ENCODE measurements at regions not wholly inside any gene's neighbourhood (a gene's known extent, or its start where the extent isn't known, plus 50 kb on each side); places are given as distances from the start of the nearest gene placed in this dataset.
"Not testable (repeated sequence)": the region's sequence is repeated elsewhere in the genome, so short reads cannot be mapped to it uniquely, and the experiment has no call there.

GRCh38 chr4:159791334-159791733, 688.5 kb downstream of the RAPGEF2 start:
- DNase-seq (ENCODE audit: low read depth), result no peak

GRCh38 chr4:159804592-159804991, 701.7 kb downstream of the RAPGEF2 start:
- DNase-seq (ENCODE audit: low read depth), result not testable (repeated sequence)

GRCh38 chr4:159823743-159824142, 720.9 kb downstream of the RAPGEF2 start:
- DNase-seq (ENCODE audit: low read depth), result peak; percentile 76

- DNase-seq (ENCODE audit: low read depth), result no peak
Observed at GRCh38 chr4:159828687-159829086, 725.8 kb downstream of the RAPGEF2 start.

DNA sequence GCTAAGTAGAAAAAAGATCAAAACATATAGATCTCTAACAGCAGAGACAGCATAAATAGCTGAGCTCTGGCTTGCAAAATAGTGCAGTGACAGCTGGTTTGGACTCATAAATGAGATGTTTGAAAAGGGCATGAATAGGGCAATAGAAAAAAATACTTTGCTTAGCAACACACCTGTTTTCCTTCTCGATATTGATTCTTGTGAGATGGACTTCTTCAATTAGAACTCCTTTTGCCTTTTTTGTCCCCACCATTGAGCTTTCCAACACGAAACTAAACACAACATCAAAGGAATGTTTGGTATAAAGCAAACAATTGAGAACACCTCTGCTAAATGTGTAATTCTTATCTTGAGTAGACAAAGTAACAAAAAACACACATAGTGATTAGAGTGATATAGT, 726.3 kb downstream of the RAPGEF2 start:
- peak; percentile 46 for DNase-seq (ENCODE audit: low read depth)

- no peak for DNase-seq (ENCODE audit: low read depth)
Observed at GRCh38 chr4:159837071-159837470, 734.2 kb downstream of the RAPGEF2 start.

DNA sequence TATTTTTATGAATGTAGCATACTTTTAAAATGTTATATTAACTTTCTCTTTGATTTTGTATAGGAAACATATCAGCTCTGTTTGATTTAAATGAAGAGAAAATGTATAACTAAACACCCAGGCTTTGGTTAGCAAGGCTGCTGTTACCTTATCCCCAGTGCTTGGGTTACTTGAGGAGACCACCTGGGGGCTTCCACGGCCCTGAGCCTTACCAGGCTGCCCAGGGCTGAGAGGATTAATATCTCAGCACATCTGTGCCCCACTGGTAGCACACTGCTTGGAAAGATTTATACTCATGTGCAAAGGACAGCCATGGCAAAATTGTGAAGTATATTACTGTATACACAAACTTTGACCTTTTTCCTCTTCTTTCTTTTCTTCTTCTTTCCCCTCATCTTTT, 752.9 kb downstream of the RAPGEF2 start:
- no peak for DNase-seq (ENCODE audit: low read depth)

GRCh38 chr4:159856451-159856850, 753.6 kb downstream of the RAPGEF2 start:
- peak; percentile 17 for DNase-seq (ENCODE audit: low read depth)

- no peak for DNase-seq (ENCODE audit: low read depth)
Observed at GRCh38 chr4:159859656-159860148, 756.8 kb downstream of the RAPGEF2 start.

- no peak for DNase-seq (ENCODE audit: low read depth)
Observed at GRCh38 chr4:159860945-159861344, 758.1 kb downstream of the RAPGEF2 start.

DNA sequence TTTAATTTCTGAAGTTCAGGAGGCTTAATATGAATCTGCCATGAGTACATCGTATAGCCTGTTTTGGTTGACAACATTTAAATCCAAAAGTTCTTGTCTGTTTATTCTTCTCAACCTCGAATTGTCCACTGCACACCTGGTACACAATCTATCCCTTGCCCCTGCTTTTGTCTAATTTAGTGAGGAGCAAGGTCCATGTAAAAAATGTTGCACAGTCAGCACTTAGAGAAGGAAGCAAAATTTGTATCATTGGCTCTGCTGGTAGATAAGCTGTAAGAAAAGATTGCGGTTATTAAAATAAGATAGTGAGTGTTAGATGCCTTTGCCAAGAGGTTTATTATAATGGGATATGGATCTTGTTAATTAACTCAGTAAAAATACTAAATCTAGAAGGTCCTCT, 761.5 kb downstream of the RAPGEF2 start:
- DNase-seq (ENCODE audit: low read depth), result no peak

DNA sequence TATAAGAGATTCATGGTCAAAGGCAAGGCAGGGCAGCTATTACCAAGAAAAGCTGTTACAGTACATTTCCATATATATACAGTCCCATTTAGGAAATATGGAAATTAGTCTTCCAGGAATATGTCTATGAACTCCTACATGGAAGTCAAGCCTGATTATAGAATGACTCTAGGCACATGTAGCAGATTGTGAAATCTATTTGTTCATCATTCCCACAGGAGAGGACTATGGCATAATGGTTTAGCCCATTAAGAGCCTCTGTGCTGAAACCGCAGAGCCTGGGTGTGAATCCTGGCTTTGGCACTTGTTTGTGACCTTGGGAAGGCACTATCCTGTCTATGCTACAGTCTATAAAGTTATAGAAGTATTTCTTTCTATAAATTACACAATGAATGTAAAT, 764.8 kb downstream of the RAPGEF2 start:
- DNase-seq (ENCODE audit: low read depth), result no peak

DNA sequence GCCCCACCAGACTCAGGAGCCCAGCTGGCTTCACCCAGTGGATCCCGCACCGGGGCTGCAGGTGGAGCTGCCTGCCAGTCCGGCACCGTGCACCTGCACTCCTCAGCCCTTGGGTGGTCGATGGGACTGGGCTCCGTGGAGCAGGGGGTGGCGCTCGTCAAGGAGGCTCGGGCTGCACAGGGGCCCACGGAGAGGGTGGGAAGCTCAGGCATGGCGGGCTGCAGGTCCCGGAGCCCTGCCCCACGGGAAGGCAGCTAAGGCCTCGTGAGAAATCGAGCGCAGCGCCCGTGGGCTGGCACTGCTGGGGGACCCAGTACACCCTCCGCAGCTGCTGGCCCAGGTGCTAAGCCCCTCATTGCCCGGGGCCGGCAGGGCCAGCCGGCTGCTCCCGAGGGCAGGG, 766.1 kb downstream of the RAPGEF2 start:
- not testable (repeated sequence) for DNase-seq (ENCODE audit: low read depth)

GRCh38 chr4:159871141-159871540, 768.3 kb downstream of the RAPGEF2 start:
- DNase-seq (ENCODE audit: low read depth), result peak; percentile 67

GRCh38 chr4:159881158-159881557, 778.3 kb downstream of the RAPGEF2 start:
- DNase-seq (ENCODE audit: low read depth), result no peak

DNA sequence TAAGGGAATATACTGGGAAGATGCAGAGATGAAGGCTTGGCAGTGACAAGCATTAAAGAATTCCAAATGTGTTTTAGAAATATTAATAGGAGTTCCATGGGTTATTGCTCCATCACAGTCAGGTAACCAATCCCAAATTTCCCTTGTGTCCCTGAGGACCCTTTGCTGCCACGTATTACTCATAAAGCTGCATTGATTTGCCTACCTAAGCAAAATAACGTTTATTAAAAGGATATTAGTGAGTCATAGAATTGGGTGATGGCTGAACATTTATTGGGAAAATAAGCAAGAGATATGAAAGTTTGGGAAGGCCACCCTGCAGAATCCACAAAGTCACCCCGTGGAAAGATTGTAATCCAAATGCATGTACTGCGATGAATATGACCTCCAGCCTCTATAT, 782.1 kb downstream of the RAPGEF2 start:
- no peak for DNase-seq (ENCODE audit: low read depth)

DNA sequence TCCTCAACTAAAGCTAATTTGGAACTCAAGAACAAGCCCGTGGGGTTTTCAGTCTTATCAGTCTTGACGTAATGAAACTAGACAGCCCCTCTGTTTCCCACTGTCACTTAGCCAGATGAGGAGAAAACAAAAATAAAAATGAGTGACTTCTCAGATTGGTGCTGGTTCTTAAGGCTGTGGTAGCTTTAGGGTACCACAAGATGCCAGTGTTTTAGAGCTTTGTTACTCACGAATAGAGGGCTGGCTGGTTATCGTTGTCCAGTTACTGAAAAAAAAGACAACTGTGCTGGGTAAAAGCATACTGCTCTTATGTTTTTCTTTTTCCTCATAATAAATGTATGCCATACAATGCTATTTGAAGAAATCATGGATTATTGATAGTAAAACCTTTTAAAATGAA, 796.7 kb downstream of the RAPGEF2 start:
- DNase-seq (ENCODE audit: low read depth), result no peak

- peak; percentile 8 for DNase-seq (ENCODE audit: low read depth)
Observed at GRCh38 chr4:159900562-159900961, 797.7 kb downstream of the RAPGEF2 start.

- no peak for DNase-seq (ENCODE audit: low read depth)
Observed at GRCh38 chr4:159902648-159903047, 799.8 kb downstream of the RAPGEF2 start.

- DNase-seq (ENCODE audit: low read depth), result peak; percentile 85
Observed at GRCh38 chr4:159904906-159905305, 802.0 kb downstream of the RAPGEF2 start.

DNA sequence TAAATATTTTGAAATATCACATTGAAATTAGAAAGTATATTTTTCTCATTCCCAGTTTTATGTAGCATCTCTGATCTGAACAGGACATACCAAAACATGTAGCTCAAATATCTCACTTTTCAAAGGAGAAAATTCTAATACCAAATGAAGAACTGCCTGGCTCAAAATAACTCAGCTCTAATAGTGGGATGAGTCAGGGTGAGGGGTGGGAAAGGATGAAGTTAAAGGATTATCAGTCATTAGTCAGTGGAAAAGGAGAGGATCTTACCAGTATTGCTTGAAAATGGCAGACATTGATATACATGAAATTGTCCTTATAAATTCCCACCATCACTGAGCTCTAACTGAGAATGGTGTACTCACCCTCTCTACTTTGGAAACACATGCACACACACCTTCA, 803.2 kb downstream of the RAPGEF2 start:
- peak; percentile 67 for DNase-seq (ENCODE audit: low read depth)

GRCh38 chr4:159906517-159906916, 803.6 kb downstream of the RAPGEF2 start:
- DNase-seq (ENCODE audit: low read depth), result no peak

DNA sequence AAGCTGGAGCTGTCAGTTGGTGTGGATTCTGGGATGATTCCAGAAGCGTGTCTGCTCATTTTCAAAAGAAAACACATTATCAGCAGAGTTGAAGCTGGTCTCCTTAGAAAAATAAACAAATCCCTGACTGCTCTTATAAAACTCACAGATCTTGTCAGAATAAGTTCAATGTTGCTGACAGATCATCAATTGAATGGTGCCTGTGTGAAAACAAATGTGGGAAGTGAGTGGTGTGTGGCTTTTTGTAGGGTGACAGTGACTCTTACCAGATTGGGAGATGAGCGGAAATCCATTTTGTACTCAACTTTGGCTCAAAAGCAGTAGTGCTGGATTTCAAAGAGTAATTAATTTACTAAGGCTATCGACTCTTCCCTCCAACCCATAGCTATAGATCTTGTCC, 807.8 kb downstream of the RAPGEF2 start:
- DNase-seq (ENCODE audit: low read depth), result no peak

DNA sequence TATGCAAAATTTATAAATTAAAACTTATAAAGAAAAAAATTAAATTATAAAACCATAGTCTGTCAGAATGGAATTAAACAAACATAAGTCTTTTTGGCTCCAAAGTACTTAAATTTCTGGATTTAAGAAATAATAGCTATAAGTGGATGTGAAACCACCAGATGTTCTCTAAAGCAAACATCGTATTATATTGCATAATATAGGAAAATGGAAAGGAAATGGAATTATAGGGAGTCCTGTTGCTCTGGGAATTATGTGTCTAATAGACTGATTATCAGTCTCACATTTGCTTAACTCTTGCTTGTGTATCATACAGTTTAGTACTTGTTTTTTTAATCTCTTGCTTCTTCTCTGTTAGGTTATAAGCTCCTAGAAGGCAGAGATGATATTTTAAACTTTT, 819.2 kb downstream of the RAPGEF2 start:
- DNase-seq (ENCODE audit: low read depth), result no peak

Data from LHCN-M2 (cell line).